ENCODE measurements at regions not wholly inside any gene's neighbourhood (a gene's known extent, or its start where the extent isn't known, plus 50 kb on each side); places are given as distances from the start of the nearest gene placed in this dataset.

GRCh38 chr13:34411894-34412293 is 530.2 kb upstream of the NBEA start:
- DNase-seq (ENCODE audit: low read depth) = no peak
- TF ChIP-seq CTCF (conservative IDR thresholded peaks at IDR 0.05; ENCODE audit: control insufficient read depth, insufficient read depth, low read depth, low read length) = no peak
- no peak overlapping the region for H3K4me3 ChIP-seq (ENCODE audit: control insufficient read depth, low read depth, low read length)

GRCh38 chr13:34412295-34412694 is 529.8 kb upstream of the NBEA start:
- TF ChIP-seq CTCF (conservative IDR thresholded peaks at IDR 0.05; ENCODE audit: control insufficient read depth, insufficient read depth, low read depth, low read length) = no peak

GRCh38 chr13:34412817-34413375 is 529.2 kb upstream of the NBEA start:
- peak; percentile 8 for DNase-seq (ENCODE audit: low read depth)

More at GRCh38 chr13:34412295-34412694, 529.8 kb upstream of the NBEA start:
- H3K4me3 ChIP-seq (ENCODE audit: control insufficient read depth, low read depth, low read length) = no peak overlapping the region
- no peak for DNase-seq (ENCODE audit: low read depth)

GRCh38 chr13:34413538-34414210 is 528.4 kb upstream of the NBEA start:
- DNase-seq (ENCODE audit: low read depth) = no peak
- TF ChIP-seq CTCF (conservative IDR thresholded peaks at IDR 0.05; ENCODE audit: control insufficient read depth, insufficient read depth, low read depth, low read length) = no peak
- no peak overlapping the region for H3K4me3 ChIP-seq (ENCODE audit: control insufficient read depth, low read depth, low read length)

More at GRCh38 chr13:34412817-34413375, 529.2 kb upstream of the NBEA start:
- no peak for TF ChIP-seq CTCF (conservative IDR thresholded peaks at IDR 0.05; ENCODE audit: control insufficient read depth, insufficient read depth, low read depth, low read length)
- no peak overlapping the region for H3K4me3 ChIP-seq (ENCODE audit: control insufficient read depth, low read depth, low read length)

- H3K4me3 ChIP-seq (ENCODE audit: control insufficient read depth, low read depth, low read length) = no peak overlapping the region
- no peak for TF ChIP-seq CTCF (conservative IDR thresholded peaks at IDR 0.05; ENCODE audit: control insufficient read depth, insufficient read depth, low read depth, low read length)
- no peak for DNase-seq (ENCODE audit: low read depth)
Observed at GRCh38 chr13:34414616-34415015, 527.5 kb upstream of the NBEA start.

- peak; percentile 83 for DNase-seq (ENCODE audit: low read depth)
Observed at GRCh38 chr13:34416971-34417380, 525.1 kb upstream of the NBEA start.

More at GRCh38 chr13:34416971-34417380, 525.1 kb upstream of the NBEA start:
- no peak overlapping the region for H3K4me3 ChIP-seq (ENCODE audit: control insufficient read depth, low read depth, low read length)
- no peak for TF ChIP-seq CTCF (conservative IDR thresholded peaks at IDR 0.05; ENCODE audit: control insufficient read depth, insufficient read depth, low read depth, low read length)
